Pulmonary artery endothelial cell (primary cell): ENCODE measurements at regions not wholly inside any gene's neighbourhood (a gene's known extent, or its start where the extent isn't known, plus 50 kb on each side); places are given as distances from the start of the nearest gene placed in this dataset.
"Not testable (repeated sequence)": the region's sequence is repeated elsewhere in the genome, so short reads cannot be mapped to it uniquely, and the experiment has no call there.

Experiments used
- DNase-seq: peaks from one replicate; pipeline ENCODE4 v3.0.0-alpha.2; 2011; ENCODE audit warnings: low read depth, low spot score

DNA sequence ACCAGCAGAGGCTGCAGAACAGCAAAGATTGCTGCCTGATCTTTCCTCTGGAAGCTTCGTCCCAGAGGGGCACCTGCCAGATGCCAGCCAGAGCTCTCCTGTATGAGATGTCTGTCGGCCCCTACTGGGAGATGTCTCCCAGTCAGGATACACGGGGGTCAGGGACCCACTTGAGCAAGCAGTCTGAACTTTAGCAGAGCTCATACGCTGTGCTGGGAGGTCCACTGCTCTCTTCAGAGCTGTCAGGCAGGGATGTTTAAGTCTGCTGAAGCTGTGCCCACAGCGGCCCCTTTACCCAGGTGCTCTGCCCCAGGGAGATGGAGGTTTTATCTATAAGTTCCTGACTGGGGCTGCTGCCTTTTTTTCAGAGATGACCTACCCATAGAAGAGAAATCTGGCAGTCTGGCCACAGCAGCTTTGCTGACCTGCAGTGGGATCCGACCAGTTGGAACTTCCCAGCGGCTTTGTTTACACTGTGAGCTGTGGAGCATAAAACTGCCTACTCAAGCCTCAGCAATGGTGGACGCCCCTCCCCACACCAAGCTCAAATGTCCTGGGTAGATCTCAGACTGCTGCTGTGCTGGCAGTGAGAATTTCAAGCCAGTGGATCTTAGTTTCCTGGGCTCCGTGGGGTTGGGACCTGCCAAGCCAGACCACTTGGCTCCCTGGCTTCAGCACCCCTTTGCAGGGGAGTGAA, 613.9 kb downstream of the HTR1B start:
- not testable (repeated sequence) for DNase-seq

DNA sequence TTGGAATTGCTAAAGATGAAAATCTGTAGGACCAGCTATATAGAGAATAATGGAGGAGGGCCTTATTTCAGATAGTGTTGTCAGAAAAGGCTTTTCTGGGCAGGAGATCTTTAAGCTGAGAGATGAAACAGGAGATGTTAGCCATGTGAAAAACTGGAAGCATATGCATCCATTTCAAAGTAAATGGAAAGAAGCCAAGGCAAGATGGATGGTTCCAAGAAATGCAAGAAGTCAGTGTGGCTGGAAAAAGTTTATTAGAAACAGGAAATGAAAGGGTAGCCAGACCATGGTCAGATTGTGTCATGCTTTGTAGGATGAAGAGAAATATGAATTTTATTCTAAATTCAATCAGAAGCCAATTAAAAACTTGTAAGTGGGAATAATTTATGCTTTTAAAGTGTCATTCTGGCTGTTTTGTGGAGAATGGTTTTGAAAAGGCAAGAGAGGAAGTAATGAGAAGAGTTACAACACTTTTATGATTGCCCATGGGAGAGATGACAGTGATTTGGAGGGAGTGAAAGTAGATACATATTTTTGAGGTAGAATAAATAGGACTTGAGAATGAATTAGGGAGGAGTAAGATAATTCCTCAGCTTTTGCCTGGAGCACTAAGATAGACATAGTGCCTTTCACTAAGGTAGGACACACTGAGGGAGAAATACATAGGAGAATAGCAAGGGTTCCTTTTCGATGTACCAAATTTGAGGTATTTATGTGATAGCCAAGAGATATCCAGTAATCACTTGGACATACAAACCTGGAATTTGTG, 620.1 kb downstream of the HTR1B start:
- no peak for DNase-seq

DNA sequence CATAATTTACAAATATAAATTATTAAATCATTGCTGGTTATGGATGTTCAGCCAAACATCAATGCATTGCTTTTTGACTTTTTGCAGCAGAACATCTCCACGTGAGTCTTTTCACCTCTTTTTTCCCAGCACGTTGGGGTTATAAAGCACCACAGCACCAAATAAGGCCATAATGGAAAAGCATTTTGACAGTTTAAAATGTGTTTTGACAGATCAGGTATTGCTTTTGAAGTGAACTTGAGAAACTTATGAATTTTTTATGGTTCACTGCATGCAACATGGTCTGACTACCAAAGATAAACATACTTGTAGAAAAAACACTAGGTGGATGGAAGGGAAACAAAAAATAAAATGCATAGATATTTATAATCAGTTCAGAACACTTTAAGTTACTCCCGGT, 622.4 kb downstream of the HTR1B start:
- DNase-seq = no peak

DNA sequence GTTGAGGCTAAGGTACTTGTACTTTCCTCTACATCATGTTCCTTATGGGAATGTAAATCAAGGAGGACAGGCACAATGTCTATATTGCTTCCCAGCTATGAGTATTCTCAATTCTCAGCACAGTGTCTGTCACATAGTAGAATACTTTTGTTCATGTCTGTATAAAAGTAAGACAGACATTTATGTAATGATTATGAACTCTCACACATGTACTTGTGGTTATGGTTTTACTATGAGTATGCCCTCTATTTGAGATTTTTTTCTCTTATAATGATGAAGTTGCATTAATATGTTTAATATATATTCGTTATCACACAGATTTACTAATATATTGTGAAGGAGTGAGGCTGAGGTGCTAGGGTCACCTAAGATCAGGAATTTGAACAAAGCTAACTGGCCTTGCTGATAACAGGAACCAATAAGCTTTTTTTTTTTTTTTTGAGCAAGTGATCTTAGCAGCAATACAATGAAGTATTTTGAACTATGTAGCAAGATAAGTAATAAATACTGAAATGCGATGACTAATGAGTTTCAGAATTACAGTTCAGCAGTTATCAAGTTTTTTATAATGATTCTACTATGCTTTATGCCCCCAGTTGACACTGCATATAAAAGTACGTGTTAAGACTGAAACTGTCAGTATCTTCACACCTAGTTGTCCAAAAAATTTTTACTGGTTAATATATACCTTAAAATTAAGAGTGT, 623.1 kb downstream of the HTR1B start:
- DNase-seq = no peak

DNA sequence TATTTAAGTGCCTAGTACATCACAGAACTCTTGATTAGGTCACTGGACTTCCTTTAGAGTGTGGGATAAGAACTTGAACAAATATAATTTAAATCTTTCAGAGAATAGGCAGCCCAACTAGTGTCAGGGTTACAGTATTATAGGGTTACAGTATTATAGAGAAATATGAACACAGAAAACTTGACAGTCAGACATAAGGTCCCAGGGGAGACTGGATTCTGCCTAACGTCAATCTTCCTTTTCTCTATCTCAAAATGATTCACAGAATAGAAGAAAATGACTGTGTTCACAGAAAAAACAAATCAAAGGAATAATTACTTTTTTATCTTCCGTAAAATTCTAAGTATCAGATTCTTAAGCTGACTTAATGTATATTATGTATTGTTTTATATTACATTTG, 623.8 kb downstream of the HTR1B start:
- DNase-seq = no peak

DNA sequence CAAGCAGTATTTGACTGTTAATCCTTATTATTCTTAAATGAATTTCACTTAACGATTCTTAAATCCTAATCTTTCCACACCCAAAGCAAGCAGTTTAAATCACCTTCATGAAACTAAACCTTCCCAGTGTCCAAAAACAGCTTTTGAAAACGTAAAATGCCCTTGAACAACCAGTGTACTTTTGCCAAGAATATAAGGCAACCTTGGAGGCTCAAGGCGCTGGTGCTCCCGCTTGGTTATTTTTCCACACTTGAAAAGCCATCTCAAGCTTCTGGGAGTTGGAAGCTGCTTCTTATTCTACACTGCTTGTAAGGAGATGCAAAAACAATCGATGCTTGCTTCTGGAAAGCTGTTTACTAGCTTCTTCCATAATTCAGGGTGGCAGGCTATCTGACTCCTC, 625.7 kb downstream of the HTR1B start:
- DNase-seq = no peak

DNA sequence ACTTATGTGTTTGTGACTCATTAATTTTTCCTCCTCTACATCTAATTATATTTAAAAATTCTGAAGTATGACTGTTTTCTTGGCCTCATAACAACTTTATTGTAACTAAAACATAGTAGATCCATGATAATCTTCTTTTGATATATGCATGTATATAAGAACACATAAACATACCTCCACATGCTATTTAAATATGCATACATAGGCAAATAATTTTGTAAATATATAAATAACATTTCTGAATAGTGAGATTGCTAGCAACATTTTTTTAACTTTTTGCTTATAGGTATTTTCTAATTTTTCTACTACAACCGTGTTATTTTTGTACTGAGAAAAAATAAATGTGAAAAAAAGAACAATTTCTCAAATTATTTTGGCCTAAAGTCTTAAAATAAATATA, 627.6 kb downstream of the HTR1B start:
- DNase-seq = no peak

DNA sequence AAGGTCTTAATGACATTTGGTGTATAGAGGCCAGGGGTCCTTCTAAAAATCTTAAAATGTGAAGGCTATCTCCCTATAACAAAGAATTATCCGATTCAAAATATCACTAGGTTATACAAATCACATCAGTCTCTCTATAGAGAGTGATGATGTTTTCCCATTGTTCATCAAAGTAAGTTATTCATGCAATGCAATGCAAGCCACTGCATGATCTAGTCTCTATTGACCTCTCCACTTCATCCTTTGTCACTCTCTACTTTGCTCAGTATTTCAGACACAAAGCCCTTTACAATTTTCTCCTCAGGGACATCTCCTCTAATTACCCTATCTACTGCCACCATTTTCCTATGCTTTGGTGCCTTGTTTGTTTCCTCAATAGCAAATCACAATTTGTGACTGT, 628.0 kb downstream of the HTR1B start:
- no peak for DNase-seq

DNA sequence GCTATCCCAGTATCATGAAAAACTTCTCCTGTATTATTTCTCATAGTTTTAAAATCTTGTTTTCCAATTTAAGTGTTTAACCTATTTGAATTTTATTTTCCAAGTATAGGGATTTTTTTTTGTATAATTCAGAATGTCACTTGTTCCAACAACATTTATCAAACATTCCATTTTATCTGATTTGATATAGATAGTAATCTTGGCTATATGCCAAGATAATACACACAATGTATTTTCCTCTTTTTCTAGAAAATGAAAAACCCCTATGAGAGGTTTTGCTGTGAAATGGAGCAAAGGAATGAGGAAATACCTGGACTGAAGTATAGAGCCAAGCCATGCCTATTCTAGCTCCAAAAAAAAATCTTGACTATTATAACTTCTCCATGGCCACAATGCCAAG, 628.9 kb downstream of the HTR1B start:
- DNase-seq = no peak

DNA sequence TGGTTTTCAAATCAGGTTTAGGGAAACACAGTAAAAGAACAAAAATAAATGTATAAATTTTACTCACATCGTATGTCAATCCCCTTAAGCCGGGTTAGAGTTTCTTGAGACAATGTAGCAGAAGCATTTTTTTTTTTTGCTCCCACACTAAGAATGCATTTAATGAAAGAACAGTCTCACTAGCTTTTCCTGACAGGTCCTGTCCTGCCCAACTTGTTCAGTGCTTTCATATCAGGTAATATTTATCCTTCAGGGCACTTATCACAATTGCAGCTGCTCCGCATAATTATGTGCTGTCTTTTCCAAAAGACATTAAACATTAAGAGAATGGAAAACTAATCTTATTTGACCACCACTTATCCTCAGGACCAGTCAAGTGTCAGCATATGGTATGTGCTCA, 632.0 kb downstream of the HTR1B start:
- DNase-seq = no peak

DNA sequence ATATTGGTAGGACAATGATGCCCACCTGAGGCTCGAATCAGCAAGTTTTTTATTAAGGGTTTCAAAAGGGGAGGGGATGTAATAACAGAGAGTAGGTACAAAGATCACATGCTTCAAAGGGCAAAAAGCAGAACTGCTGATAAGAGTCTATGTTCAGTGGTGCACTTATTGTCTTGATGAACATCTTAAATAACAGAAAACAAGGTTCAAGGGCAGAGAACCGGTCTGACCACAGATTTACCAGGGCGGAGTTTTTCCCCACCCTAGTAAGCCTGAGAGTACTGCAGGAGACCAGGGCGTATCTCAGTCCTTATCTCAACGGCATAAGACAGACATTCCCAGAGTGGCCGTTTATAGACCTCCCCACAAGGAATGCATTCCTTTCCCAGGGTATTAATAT, 639.7 kb downstream of the HTR1B start:
- DNase-seq = not testable (repeated sequence)

DNA sequence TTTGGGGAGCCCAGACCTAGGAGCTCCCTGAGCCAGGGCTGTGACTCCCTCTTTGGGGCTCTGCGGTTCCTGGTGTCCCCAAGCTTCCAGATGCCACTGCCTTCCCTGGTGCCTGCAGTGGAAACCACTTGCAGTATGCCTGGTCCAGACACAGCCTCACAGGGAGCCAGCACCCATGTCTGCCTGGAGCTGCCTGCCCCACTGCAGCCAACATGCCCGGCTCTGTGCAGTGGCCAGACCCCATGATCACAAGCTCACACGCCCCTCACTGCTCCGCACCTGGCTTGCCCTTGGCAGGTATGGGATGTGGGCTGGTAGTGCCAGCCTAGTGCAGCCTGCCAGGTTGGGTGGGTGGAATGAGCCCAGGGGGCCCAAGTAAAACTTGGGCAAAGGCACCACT, 644.8 kb downstream of the HTR1B start:
- no peak for DNase-seq

DNA sequence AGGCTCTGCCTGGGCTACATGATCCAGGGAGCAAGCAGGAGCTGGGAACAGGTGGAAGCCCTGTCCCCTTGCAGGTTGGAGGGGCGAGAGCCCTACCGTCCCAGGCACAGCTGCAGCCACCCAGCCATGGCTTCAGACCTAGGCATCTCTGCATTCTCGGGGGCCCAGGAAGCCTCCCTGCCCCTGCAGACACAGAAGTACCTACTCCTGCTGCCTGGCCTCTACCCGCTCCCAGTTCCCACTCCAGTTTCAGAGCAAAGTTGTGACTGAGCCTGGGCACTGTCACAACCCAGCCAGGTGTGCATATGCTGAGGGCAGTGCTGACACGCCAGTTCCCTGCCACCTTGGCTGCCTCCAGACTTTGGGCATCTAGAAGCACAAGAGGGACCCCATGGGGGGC, 645.9 kb downstream of the HTR1B start:
- DNase-seq = no peak

DNA sequence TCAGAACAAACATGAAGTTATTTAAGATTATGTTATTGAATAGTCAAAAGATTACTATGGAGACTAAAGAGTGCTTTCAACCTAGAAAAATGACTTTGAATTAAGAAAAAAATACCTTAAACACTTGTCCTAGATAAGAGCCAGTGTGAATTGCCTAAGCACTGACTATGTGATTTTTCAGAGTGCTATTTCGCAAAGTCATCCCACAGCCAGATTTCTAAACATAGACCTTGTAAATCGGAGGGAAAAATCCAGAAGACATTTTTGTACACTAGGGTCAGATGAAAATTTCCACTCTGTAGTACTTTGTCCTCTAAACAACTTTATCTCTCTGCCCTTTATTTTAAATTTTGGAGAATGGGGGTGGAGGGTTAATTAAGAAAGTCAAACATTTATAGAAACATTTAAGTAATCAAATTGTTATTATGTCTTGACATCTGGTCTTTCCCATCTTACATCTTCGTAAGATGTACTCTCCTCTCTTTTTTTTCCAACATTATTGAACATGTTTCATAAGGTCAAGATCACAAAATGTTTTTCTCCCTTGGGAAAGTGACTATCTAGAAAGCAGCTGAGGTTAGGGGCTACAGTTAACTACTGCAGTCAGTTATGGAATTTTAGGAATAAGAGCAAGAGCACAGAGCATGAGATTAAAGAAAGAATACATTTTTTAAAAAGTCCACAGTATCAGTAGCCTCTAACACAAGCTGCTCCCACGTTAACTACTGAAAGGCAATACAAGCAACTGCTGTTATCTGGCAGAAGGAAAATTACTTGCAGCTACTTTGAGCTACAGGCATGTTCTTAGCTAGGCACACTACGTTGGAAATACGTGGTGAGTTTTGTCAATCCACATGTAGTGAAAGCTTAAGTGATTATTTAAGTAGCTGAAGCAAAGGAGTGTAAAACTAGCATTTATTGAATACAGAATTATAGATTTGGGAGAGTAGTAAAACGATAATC, 648.5 kb downstream of the HTR1B start:
- DNase-seq = no peak

DNA sequence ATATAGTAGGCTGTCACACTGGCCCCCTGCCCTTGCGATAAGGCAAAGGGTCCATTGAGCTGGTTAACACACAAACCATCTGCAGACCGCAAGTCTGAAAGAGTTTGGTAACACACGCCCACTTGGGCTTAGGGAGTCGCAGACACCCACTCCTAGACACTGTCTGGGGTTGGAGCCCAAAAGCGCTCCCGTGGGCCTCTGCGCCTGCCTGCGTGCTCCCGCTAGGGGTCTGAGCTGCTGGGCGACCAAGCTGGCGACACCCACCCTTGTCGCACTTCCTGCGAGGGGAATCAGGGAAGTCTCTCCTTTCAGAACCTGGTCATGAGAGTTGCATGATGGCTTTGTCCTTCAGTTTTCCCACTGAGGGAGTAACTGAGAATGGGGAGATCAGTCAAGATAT, 653.0 kb downstream of the HTR1B start:
- no peak for DNase-seq

DNA sequence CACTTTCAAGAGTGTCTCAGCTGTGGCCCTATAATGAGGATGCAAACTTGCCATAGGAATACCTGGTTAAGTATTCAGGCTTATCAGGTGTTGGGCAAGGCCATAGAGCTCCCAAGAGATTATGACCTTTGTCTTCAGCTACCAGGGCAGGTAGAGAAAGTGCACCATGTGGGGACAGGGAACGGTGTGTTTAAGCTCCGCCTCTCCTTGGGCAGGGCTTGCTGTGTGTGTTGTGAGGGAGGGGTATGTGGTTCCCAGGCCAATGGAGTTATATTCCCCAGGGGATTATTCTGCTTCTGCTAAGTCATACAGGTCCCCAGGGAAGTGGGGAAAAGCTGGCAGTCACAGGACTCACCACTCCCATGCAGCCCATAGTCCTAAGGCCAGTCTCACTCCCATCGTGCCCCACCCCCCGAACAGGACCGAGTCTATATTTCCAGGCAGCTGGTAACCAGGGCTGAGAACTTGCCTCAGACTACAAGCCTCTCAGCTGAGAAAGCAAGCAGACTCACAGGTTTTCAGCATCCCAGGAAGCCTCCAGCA, 660.2 kb downstream of the HTR1B start:
- no peak for DNase-seq

DNA sequence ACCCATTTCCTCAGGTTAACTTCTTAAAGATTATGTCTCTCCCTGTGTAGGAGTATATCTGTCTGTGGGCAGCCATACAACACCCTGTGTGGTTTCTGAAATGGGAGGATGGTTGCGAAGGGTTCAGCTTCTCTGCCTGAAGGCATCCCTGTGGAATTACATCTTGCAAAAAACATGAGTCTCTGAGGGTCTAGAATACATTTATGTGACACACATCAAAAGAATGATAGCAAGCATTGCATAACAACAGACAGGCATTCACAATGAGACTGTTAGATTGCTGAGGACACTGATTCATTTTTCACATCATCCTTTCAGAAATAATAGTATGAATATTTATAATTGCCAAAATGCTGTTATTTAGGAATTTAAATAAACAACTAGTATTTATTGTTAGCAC, 670.9 kb downstream of the HTR1B start:
- DNase-seq = no peak

DNA sequence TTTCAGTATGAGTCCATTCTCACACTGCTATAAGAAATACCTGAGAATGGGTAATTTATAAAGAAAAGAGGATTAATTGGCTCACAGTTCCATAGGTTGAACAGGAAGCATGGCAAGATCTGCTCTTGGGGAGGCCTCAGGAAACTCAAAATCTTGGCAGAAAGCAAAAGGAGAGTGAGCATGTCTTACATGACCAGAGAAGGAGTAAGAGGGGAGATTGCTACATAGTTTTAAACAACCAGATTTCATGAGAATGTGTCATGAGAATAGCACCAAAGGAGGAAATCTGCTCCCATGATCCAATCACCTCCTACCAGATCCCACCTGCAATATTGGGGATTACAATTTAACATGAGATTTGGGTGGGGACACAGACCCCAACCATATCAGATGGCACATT, 672.4 kb downstream of the HTR1B start:
- no peak for DNase-seq

DNA sequence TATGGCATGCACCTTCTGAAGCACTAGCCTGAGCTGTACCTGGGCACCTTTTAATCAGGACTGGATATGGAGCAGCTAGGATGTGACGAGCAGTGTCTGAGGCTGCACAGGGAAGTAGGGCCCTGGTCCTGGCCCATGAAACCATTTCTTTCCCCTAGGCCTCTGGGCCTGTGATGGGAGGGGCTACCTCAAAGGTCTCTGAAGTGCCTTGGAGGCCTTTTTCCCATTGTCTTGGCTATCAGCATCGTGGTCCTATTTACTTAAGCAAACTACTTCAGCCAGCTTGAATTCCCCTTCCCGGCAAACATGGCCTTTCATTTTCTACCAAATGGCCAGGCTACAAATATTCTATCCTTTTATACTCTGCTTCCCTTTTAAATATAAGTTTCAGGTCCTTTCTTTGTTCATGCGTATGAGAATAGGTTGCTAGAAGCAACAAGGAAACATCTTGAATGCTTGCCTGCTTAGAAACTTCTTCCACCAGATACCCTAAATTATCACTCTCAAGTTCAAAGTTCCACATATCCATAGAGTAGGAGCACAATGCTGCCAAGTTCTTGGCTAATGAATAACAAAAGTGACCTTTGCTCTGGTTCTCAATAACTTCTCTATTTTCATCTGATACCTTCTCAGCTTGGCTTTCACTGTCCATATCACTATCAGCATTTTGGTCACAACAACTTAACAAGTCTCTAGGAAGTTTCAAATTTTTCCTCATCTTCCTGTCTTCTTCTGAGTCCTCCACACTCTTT, 673.1 kb downstream of the HTR1B start:
- no peak for DNase-seq

DNA sequence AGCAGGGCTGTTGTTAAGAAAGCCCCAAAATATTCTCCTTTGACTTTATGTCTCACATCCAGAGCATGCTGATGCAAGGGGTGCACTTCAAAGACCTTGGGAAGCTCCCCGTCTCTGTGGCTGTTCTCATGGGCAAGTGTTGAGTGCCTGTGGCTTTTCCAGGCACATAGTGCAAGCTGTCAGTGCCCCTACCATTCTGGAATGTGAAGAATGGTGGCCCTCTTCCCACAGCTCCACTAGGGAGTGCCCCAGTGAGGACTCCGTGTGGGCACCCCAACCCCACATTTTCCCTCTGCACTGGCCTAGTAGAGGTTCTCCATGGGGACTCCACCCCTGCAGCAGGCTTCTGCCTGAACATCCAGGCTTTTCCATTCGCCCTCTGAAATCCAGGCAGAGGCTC, 673.7 kb downstream of the HTR1B start:
- no peak for DNase-seq
